UCSD-AML1 (cell line): ENCODE measurements at regions not wholly inside any gene's neighbourhood (a gene's known extent, or its start where the extent isn't known, plus 50 kb on each side); places are given as distances from the start of the nearest gene placed in this dataset.
A peak's percentile ranks its signal among the peaks of the same experiment; 100 is the strongest.

Experiments used
- DNase-seq: peaks from one replicate; lab custom pipeline; 2025; ENCODE audit not compliant: unreplicated experiment; lab: John Stamatoyannopoulos, UW

- DNase-seq: no peak
Observed at GRCh38 chr6:92648364-92649086, 770.8 kb downstream of the EPHA7 start.

- no peak for DNase-seq
Observed at GRCh38 chr6:92647630-92648029, 771.7 kb downstream of the EPHA7 start.

GRCh38 chr6:92644104-92644791 is 775.1 kb downstream of the EPHA7 start:
- peak; percentile 63 for DNase-seq

GRCh38 chr6:92635553-92636153 is 783.7 kb downstream of the EPHA7 start:
- no peak for DNase-seq

GRCh38 chr6:92634561-92634960 is 784.8 kb downstream of the EPHA7 start:
- no peak for DNase-seq

GRCh38 chr6:92623431-92623830 is 795.9 kb downstream of the EPHA7 start:
- DNase-seq: no peak

GRCh38 chr6:92617721-92618120 is 801.6 kb downstream of the EPHA7 start:
- no peak for DNase-seq

- no peak for DNase-seq
Observed at GRCh38 chr6:92608751-92609150, 810.6 kb downstream of the EPHA7 start.

- no peak for DNase-seq
Observed at GRCh38 chr6:92593201-92593600, 826.2 kb downstream of the EPHA7 start.

GRCh38 chr6:92589996-92590395 is 829.4 kb downstream of the EPHA7 start:
- no peak for DNase-seq

- DNase-seq: no peak
Observed at GRCh38 chr6:92588148-92588547, 831.2 kb downstream of the EPHA7 start.

- no peak for DNase-seq
Observed at GRCh38 chr6:92587525-92587924, 831.8 kb downstream of the EPHA7 start.

GRCh38 chr6:92586236-92586977 is 833.0 kb downstream of the EPHA7 start:
- DNase-seq: no peak

GRCh38 chr6:92582211-92582610 is 837.1 kb downstream of the EPHA7 start:
- no peak for DNase-seq

GRCh38 chr6:92577077-92577719 is 842.2 kb downstream of the EPHA7 start:
- no peak for DNase-seq

GRCh38 chr6:92568541-92568940 is 850.8 kb downstream of the EPHA7 start:
- DNase-seq: no peak

- no peak for DNase-seq
Observed at GRCh38 chr6:92566632-92567031, 852.7 kb downstream of the EPHA7 start.

GRCh38 chr6:92564376-92564775 is 855.0 kb downstream of the EPHA7 start:
- no peak for DNase-seq

- no peak for DNase-seq
Observed at GRCh38 chr6:92559611-92560010, 859.7 kb downstream of the EPHA7 start.

- DNase-seq: no peak
Observed at GRCh38 chr6:92559003-92559402, 860.4 kb downstream of the EPHA7 start.

- no peak for DNase-seq
Observed at GRCh38 chr6:92550501-92550900, 868.9 kb downstream of the EPHA7 start.
